GM23338 (cell line): ENCODE measurements at regions not wholly inside any gene's neighbourhood (a gene's known extent, or its start where the extent isn't known, plus 50 kb on each side); places are given as distances from the start of the nearest gene placed in this dataset.

Experiments used
- ATAC-seq: fragments of 200-7000 bp; cut with Tn5 transposase; 3 replicates; pipeline ENCODE4 v1.9.1; 2020
- DNase-seq: peaks from one replicate; pipeline ENCODE4 v3.0.0-alpha.2; 2015; ENCODE audit warnings: low spot score
- H2AFZ ChIP-seq: fragments of 200-600 bp; sonication (generic); 2 replicates; pipeline ENCODE4 v1.8.0; 2016; ENCODE audit warnings: antibody characterized with exemption, mild to moderate bottlenecking, moderate library complexity
- H3F3A ChIP-seq: fragments of 200-600 bp; sonication (generic); replicated peaks from 2 replicates; pipeline ENCODE4 v1.8.0; 2017; ENCODE audit warnings: antibody characterized with exemption, mixed run types, low read depth
- H3K27ac ChIP-seq: fragments of 200-600 bp; sonication (generic); 2 replicates; pipeline ENCODE4 v1.6.1; 2016; ENCODE audit warnings: low read depth
- H3K27me3 ChIP-seq: fragments of 200-600 bp; sonication (generic); 2 replicates; pipeline ENCODE4 v1.8.0; 2016; ENCODE audit warnings: mild to moderate bottlenecking, mixed run types, moderate library complexity; ENCODE audit not compliant: insufficient read depth
- H3K36me3 ChIP-seq: fragments of 200-600 bp; sonication (generic); 2 replicates; pipeline ENCODE4 v1.8.0; 2016; ENCODE audit warnings: mild to moderate bottlenecking; ENCODE audit not compliant: insufficient read depth
- H3K4me1 ChIP-seq: fragments of 200-600 bp; sonication (generic); 2 replicates; pipeline ENCODE4 v1.8.0; 2016; ENCODE audit warnings: mild to moderate bottlenecking, moderate library complexity; ENCODE audit not compliant: insufficient read depth
- H3K4me2 ChIP-seq: fragments of 200-600 bp; sonication (generic); 2 replicates; pipeline ENCODE4 v1.7.1; 2017; ENCODE audit warnings: mixed run types
- H3K4me3 ChIP-seq: fragments of 200-600 bp; sonication (generic); 2 replicates; pipeline ENCODE4 v1.6.1; 2016; ENCODE audit warnings: mixed run types
- H3K79me2 ChIP-seq: fragments of 200-600 bp; sonication (generic); replicated peaks from 2 replicates; pipeline ENCODE4 v1.8.0; 2017; ENCODE audit warnings: mild to moderate bottlenecking; ENCODE audit not compliant: insufficient read depth
- H3K9me2 ChIP-seq: fragments of 200-600 bp; sonication (generic); 2 replicates; pipeline ENCODE4 v1.8.0; 2017; ENCODE audit not compliant: insufficient read depth
- H4K20me1 ChIP-seq: fragments of 200-600 bp; sonication (generic); replicated peaks from 2 replicates; pipeline ENCODE4 v1.8.0; 2017; ENCODE audit warnings: mild to moderate bottlenecking; ENCODE audit not compliant: insufficient read depth
- H3K27ac Mint-ChIP-seq: 2 replicates; pipeline ENCODE4 v1.8.0; 2020; ENCODE audit warnings: inconsistent platforms, mild to moderate bottlenecking, moderate library complexity, mixed read lengths
- H3K27me3 Mint-ChIP-seq: 3 replicates; pipeline ENCODE4 v1.8.0; 2022; ENCODE audit warnings: low read depth, mild to moderate bottlenecking, moderate library complexity, mixed read lengths, inconsistent platforms; ENCODE audit not compliant: insufficient read depth, poor library complexity
- H3K36me3 Mint-ChIP-seq: 3 replicates; pipeline ENCODE4 v1.8.0; 2021; ENCODE audit warnings: low read depth, mild to moderate bottlenecking, inconsistent platforms, moderate library complexity, mixed read lengths
- H3K4me1 Mint-ChIP-seq: 3 replicates; pipeline ENCODE4 v1.8.0; 2020; ENCODE audit warnings: mild to moderate bottlenecking, inconsistent platforms, mixed read lengths
- H3K4me3 Mint-ChIP-seq: 3 replicates; pipeline ENCODE4 v1.8.0; 2021; ENCODE audit warnings: moderate library complexity, mild to moderate bottlenecking, inconsistent platforms, mixed read lengths
- H3K9me3 Mint-ChIP-seq: 3 replicates; pipeline ENCODE4 v1.8.0; 2020; ENCODE audit warnings: moderate library complexity, mild to moderate bottlenecking, inconsistent platforms, mixed read lengths
- CREB1 ChIP-seq: fragments of 250-450 bp; sonication (Bioruptor Pico); IDR thresholded peaks from 2 replicates; pipeline ENCODE4 v1.5.0; 2020; ENCODE audit warnings: low read depth, mild to moderate bottlenecking, moderate library complexity
- EZH2 ChIP-seq: fragments of 200-600 bp; sonication (generic); IDR thresholded peaks from one replicate; pipeline ENCODE4 v1.8.0; 2017; ENCODE audit warnings: antibody characterized with exemption, mild to moderate bottlenecking, low read depth; ENCODE audit not compliant: unreplicated experiment
- JUNB ChIP-seq: IDR thresholded peaks from one replicate; pipeline ENCODE4 v1.6.1; 2016; ENCODE audit warnings: antibody characterized with exemption; ENCODE audit not compliant: unreplicated experiment
- POLR2AphosphoS5 ChIP-seq: IDR thresholded peaks from 2 replicates; pipeline ENCODE4 v1.6.1; 2016; ENCODE audit warnings: antibody characterized with exemption, low read depth
- STAT1 ChIP-seq: IDR thresholded peaks from one replicate; pipeline ENCODE4 v1.6.1; 2016; ENCODE audit warnings: antibody characterized with exemption; ENCODE audit not compliant: unreplicated experiment
- ZNF114 ChIP-seq: fragments of 250-450 bp; sonication (Bioruptor Pico); IDR thresholded peaks from 2 replicates; pipeline ENCODE4 v1.5.0; 2020; ENCODE audit warnings: mild to moderate bottlenecking, moderate library complexity
- ZNF331 ChIP-seq: fragments of 250-450 bp; sonication (Bioruptor Pico); IDR thresholded peaks from 2 replicates; pipeline ENCODE4 v1.5.0; 2020; ENCODE audit warnings: low read depth, mild to moderate bottlenecking, moderate library complexity
- TF ChIP-seq, protein P1 (sequence below): IDR thresholded peaks from 2 replicates; pipeline ENCODE4 v1.6.1; 2016; ENCODE audit warnings: antibody characterized with exemption
- TF ChIP-seq, protein P2 (sequence below): IDR thresholded peaks from one replicate; pipeline ENCODE4 v1.6.1; 2018; ENCODE audit warnings: antibody characterized with exemption; ENCODE audit not compliant: unreplicated experiment

GRCh38 chr9:135290086-135290485, 189.5 kb upstream of the PPP1R26 start:
- DNase-seq (no peak), ATAC-seq (no peak)
- Mint-ChIP-seq H3K27me3 (peaks cover 17% of the 10 kb centered on the region), H3K36me3 (peaks cover 3% of the 10 kb centered on the region; the same call in 2 of the 3 replicates), H3K9me3 (peaks cover 9% of the 10 kb centered on the region), H3K27ac (no peak overlapping the region), H3K4me3 (no peak overlapping the region), H3K4me1 (peaks cover 35% of the 10 kb centered on the region)
- Histone ChIP-seq H3K4me1 (peaks cover under 1% of the 10 kb centered on the region; the same call in 1 of the 2 replicates), H3K27ac (no peak overlapping the region), H3K36me3 (no peaks in the 10 kb centered on the region), H3K9me2 (no peaks in the 10 kb centered on the region), H4K20me1 (no peaks in the 10 kb centered on the region), H3K4me3 (no peak overlapping the region), H3K4me2 (no peak overlapping the region), H2AFZ (no peak overlapping the region), H3K79me2 (no peaks in the 10 kb centered on the region), H3F3A (peaks cover 10% of the 10 kb centered on the region), H3K27me3 (no peaks in the 10 kb centered on the region)
- TF ChIP-seq, protein P1, sequence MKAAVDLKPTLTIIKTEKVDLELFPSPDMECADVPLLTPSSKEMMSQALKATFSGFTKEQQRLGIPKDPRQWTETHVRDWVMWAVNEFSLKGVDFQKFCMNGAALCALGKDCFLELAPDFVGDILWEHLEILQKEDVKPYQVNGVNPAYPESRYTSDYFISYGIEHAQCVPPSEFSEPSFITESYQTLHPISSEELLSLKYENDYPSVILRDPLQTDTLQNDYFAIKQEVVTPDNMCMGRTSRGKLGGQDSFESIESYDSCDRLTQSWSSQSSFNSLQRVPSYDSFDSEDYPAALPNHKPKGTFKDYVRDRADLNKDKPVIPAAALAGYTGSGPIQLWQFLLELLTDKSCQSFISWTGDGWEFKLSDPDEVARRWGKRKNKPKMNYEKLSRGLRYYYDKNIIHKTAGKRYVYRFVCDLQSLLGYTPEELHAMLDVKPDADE = no peak
- no peak for TF ChIP-seq STAT1
- no peak for TF ChIP-seq POLR2AphosphoS5
- TF ChIP-seq JUNB = no peak

DNA sequence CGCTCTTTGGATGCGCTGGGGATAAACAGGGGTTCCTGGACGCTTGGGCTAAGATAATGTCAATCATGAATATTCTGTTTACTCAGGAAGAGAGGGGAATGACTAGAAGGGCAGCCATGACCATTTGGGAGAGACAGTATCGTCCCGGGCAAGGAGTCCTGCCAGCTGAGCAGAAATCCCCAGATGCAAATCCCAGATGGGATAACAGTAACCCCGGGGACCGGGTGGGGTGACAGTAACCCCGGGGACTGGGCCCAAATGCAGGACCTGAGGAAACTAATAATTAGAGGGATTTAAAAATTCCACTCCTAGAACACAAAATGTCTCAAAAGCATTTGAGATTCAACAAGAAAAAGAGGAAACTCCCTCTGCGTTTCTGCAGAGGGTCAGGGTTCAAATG, 189.0 kb upstream of the PPP1R26 start:
- Histone ChIP-seq H3K27ac (no peak overlapping the region), H3K27me3 (no peaks in the 10 kb centered on the region), H4K20me1 (no peaks in the 10 kb centered on the region), H3K4me1 (peaks cover 4% of the 10 kb centered on the region; the same call in 1 of the 2 replicates), H3K36me3 (no peaks in the 10 kb centered on the region), H3K4me2 (no peak overlapping the region), H3K79me2 (no peaks in the 10 kb centered on the region), H2AFZ (no peak overlapping the region), H3K9me2 (no peaks in the 10 kb centered on the region), H3K4me3 (no peak overlapping the region), H3F3A (peaks cover 9% of the 10 kb centered on the region)
- Mint-ChIP-seq H3K4me3 (no peak overlapping the region), H3K27me3 (peaks cover 17% of the 10 kb centered on the region), H3K4me1 (peaks cover 40% of the 10 kb centered on the region), H3K27ac (no peak overlapping the region), H3K36me3 (peaks cover 3% of the 10 kb centered on the region; the same call in 2 of the 3 replicates), H3K9me3 (peaks cover 9% of the 10 kb centered on the region)
- DNase-seq (no peak), ATAC-seq (no peak)
- TF ChIP-seq, protein P2, sequence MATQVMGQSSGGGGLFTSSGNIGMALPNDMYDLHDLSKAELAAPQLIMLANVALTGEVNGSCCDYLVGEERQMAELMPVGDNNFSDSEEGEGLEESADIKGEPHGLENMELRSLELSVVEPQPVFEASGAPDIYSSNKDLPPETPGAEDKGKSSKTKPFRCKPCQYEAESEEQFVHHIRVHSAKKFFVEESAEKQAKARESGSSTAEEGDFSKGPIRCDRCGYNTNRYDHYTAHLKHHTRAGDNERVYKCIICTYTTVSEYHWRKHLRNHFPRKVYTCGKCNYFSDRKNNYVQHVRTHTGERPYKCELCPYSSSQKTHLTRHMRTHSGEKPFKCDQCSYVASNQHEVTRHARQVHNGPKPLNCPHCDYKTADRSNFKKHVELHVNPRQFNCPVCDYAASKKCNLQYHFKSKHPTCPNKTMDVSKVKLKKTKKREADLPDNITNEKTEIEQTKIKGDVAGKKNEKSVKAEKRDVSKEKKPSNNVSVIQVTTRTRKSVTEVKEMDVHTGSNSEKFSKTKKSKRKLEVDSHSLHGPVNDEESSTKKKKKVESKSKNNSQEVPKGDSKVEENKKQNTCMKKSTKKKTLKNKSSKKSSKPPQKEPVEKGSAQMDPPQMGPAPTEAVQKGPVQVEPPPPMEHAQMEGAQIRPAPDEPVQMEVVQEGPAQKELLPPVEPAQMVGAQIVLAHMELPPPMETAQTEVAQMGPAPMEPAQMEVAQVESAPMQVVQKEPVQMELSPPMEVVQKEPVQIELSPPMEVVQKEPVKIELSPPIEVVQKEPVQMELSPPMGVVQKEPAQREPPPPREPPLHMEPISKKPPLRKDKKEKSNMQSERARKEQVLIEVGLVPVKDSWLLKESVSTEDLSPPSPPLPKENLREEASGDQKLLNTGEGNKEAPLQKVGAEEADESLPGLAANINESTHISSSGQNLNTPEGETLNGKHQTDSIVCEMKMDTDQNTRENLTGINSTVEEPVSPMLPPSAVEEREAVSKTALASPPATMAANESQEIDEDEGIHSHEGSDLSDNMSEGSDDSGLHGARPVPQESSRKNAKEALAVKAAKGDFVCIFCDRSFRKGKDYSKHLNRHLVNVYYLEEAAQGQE = no peak
- TF ChIP-seq ZNF114 (no peak), JUNB (no peak)

DNA sequence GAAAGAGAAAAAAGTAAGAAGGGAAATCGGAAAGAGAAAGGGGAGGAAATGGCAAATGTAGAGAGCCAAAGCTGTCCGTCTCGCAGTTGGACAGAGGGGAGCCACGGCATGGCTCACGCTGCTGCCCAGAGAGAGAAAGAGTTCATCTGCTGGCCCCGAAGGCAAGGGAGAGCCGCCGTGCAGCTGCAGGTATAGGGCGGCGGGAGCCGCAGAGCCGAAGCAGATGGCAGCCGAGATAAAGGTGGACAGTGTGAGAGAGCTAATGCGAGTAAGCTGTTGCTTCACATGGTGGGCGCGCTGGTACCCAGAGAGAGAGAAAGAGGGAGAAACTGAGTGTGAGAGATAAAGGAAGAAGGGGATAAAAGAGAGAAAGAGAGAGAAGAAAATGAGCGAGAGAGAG, 188.4 kb upstream of the PPP1R26 start:
- peak; percentile 57 for ATAC-seq
- Histone ChIP-seq H3K36me3 (no peaks in the 10 kb centered on the region), H2AFZ (peak overlapping the region; percentile 86), H3K9me2 (no peaks in the 10 kb centered on the region), H3K4me1 (peaks cover 10% of the 10 kb centered on the region), H3K79me2 (no peaks in the 10 kb centered on the region), H3K27ac (no peak overlapping the region), H3K27me3 (no peaks in the 10 kb centered on the region), H4K20me1 (no peaks in the 10 kb centered on the region), H3K4me2 (no peak overlapping the region), H3K4me3 (no peak overlapping the region), H3F3A (peaks cover 4% of the 10 kb centered on the region)
- Mint-ChIP-seq H3K4me1 (peaks cover 46% of the 10 kb centered on the region), H3K27ac (no peak overlapping the region), H3K27me3 (peaks cover 17% of the 10 kb centered on the region), H3K4me3 (no peak overlapping the region), H3K9me3 (peaks cover 9% of the 10 kb centered on the region), H3K36me3 (peaks cover 3% of the 10 kb centered on the region; the same call in 2 of the 3 replicates)
- DNase-seq = no peak
- TF ChIP-seq STAT1 = no peak
- TF ChIP-seq, protein P1 = no peak
- TF ChIP-seq JUNB = no peak
- no peak for TF ChIP-seq POLR2AphosphoS5
- TF ChIP-seq EZH2 = no peak
- no peak for TF ChIP-seq ZNF114
- TF ChIP-seq ZNF331 = no peak
- TF ChIP-seq CREB1 (CRISPR knock-in tag) = no peak
- TF ChIP-seq, protein P2 = no peak
